Hepatocyte (in vitro differentiated cells): ENCODE measurements at regions not wholly inside any gene's neighbourhood (a gene's known extent, or its start where the extent isn't known, plus 50 kb on each side); places are given as distances from the start of the nearest gene placed in this dataset.

Experiments
- EZH2phosphoT487 ChIP-seq: fragments of 200-600 bp; sonication (generic); IDR thresholded peaks from one replicate; pipeline ENCODE4 v1.6.1; 2018; ENCODE audit warnings: antibody characterized with exemption, mild to moderate bottlenecking, low read depth, moderate library complexity; ENCODE audit not compliant: unreplicated experiment, severe bottlenecking
- TF ChIP-seq, protein P1 (sequence below): fragments of 200-600 bp; sonication (generic); IDR thresholded peaks from 2 replicates; pipeline ENCODE4 v1.5.1; 2016; ENCODE audit warnings: antibody characterized with exemption, mild to moderate bottlenecking; ENCODE audit not compliant: poor library complexity

DNA sequence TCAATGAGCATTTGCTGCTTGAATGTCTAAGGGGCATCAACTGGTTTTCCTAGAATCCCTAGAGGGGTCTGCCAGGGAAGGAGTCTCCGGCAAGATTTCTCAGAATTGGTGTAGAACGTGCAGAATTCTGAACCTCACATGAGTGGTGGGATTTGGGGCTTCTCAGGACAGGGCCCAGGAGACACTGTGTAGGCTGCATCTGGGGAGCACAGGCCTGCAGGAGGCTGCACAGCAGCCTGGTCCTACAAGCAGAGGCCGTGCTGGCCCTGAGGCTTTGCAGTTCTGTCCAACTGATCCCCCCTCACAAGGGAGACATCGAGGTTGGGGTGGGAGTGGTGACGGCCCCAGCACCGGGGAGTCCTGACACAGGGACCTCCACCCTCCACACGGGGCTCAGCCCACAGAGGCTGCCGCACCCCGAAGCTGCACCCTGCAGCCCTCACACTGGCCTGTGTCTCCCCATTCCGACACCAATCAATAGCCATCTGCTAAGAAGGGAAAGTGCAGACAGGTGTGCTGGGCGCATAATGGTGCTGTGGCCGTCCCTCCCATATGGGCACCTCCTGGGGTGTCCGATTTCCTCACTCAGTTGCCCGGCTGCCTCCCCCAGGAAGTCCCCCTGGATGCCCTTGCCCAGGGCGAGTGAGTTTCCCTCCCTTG, 688.1 kb downstream of the BRD1 start:
- TF ChIP-seq, protein P1, sequence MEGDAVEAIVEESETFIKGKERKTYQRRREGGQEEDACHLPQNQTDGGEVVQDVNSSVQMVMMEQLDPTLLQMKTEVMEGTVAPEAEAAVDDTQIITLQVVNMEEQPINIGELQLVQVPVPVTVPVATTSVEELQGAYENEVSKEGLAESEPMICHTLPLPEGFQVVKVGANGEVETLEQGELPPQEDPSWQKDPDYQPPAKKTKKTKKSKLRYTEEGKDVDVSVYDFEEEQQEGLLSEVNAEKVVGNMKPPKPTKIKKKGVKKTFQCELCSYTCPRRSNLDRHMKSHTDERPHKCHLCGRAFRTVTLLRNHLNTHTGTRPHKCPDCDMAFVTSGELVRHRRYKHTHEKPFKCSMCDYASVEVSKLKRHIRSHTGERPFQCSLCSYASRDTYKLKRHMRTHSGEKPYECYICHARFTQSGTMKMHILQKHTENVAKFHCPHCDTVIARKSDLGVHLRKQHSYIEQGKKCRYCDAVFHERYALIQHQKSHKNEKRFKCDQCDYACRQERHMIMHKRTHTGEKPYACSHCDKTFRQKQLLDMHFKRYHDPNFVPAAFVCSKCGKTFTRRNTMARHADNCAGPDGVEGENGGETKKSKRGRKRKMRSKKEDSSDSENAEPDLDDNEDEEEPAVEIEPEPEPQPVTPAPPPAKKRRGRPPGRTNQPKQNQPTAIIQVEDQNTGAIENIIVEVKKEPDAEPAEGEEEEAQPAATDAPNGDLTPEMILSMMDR = no peak
- TF ChIP-seq EZH2phosphoT487 = no peak
